NT2/D1 (cell line): ENCODE measurements at regions not wholly inside any gene's neighbourhood (a gene's known extent, or its start where the extent isn't known, plus 50 kb on each side); places are given as distances from the start of the nearest gene placed in this dataset.

ENCODE experiments used
- SUZ12 ChIP-seq: IDR thresholded peaks from 2 replicates; pipeline ENCODE4 v1.6.1; 2011; ENCODE audit not compliant: insufficient read length, insufficient read depth; ENCODE audit errors: extremely low read depth
- ZNF274 ChIP-seq: IDR thresholded peaks from 2 replicates; pipeline ENCODE4 v1.6.1; 2011; ENCODE audit warnings: mild to moderate bottlenecking, low read depth, low read length

DNA sequence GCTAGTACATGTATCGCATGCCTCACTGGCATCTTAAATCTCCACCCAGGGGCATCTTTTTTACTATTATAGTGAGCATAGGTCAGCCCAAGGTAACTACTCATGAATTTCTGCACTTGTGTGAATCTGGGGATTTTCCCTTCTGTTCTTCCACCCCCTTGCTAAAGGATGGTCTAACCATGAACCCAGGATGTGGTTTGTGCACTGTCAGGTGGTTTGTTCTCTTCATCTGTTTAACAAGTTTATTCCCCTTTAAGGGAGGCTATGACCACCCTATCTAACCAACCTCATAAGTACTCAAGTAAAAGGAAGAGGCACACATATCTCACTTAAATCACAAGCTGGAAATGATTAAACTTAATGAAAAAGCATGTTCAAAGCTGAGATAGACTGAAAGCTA, 243.0 kb downstream of the RPRM start:
- TF ChIP-seq SUZ12 (no peak), ZNF274 (no peak)
